ENCODE measurements at regions not wholly inside any gene's neighbourhood (a gene's known extent, or its start where the extent isn't known, plus 50 kb on each side); places are given as distances from the start of the nearest gene placed in this dataset.

DNA sequence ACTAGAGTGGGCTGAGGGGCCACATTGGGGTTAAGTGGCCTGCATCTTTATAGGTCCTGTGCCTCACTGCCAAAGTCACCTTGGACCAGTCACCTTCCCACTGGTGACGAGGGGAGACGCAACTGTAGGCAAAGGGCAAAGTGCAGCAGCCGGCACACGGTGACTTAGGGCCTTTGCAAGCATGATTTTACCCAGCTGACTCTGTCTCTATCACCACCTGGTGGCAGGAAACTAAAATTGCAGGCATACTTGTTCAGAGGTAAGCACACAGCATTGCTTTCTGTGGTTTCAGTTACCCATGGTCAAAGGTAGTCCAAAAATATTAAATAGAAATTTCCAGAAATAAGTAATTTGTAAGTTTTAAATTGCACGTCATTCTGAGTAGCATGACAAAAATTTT is 1164.4 kb downstream of the BRD1 start (continued):
- no peak for TF ChIP-seq PRDM6 (tag by site-specific recombination; IDR thresholded peaks at IDR 0.05)
- no peak for TF ChIP-seq ZNF596 (tag by site-specific recombination; IDR thresholded peaks at IDR 0.05)
- no peak for TF ChIP-seq ZSCAN30 (tag by site-specific recombination; IDR thresholded peaks at IDR 0.05)
- TF ChIP-seq ZNF423 (tag by site-specific recombination; IDR thresholded peaks at IDR 0.05), result no peak
- TF ChIP-seq ZBTB17 (tag by site-specific recombination; IDR thresholded peaks at IDR 0.05), result no peak
- no peak for TF ChIP-seq ATF2 (tag by site-specific recombination; IDR thresholded peaks at IDR 0.05; ENCODE audit: low read depth)
- no peak for TF ChIP-seq ZNF843 (tag by site-specific recombination; IDR thresholded peaks at IDR 0.05)
- no peak for TF ChIP-seq ZNF707 (tag by site-specific recombination; IDR thresholded peaks at IDR 0.05)

DNA sequence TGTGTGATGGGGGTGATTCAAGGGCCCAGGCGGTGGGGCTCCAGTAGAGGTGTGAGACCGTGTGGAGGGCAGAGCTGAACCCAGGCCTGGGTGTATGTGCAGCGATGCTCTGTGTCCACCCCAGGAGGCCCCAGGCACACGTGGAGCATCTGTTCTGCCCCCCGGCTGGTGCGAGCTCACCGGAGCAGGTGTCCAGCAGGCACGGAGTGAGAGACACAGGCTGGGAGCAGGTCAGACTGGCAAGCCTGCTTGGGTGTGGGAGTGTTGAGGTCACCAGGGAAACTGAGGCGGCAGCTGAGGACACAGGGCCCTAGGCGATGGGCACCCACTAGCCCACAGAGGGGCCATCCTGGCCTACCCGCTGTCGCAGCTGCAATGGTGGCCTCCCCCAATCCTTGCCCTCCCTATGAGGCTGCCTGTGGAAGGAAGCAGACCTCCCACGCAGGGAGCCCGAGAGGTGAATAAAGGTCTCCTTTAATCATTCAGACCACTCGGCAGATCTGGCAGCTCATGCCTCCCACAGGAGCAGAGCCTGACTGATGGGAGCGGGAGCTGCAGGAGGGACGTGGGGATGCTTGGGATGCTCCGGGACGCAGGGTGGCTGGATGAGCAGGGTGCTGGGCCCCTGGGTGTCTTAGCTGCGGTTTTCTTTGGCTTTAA is 1165.1 kb downstream of the BRD1 start:
- no peaks in the 10 kb centered on the region for H3K36me3 ChIP-seq (ENCODE audit: control insufficient read depth in 2 of 2, insufficient read depth in 1 of 2, low read length in 2 of 2)
- no peak overlapping the region for H3K27ac ChIP-seq (ENCODE audit: extremely low read depth, low read depth, low read length)
- TF ChIP-seq MZF1 (tag by site-specific recombination; IDR thresholded peaks at IDR 0.05; ENCODE audit: borderline replicate concordance), result no peak
- no peak for TF ChIP-seq HOXD13 (CRISPR knock-in tag; IDR thresholded peaks at IDR 0.05; ENCODE audit: borderline replicate concordance)
- TF ChIP-seq ZSCAN30 (tag by site-specific recombination; IDR thresholded peaks at IDR 0.05), result no peak
- TF ChIP-seq ZNF366 (tag by site-specific recombination; conservative IDR thresholded peaks at IDR 0.05), result no peak
- TF ChIP-seq ZNF16 (tag by site-specific recombination; IDR thresholded peaks at IDR 0.05; ENCODE audit: low read depth), result no peak
- no peak for TF ChIP-seq IKZF3 (tag by site-specific recombination; IDR thresholded peaks at IDR 0.05)
- no peak for TF ChIP-seq PRDM1 (tag by site-specific recombination; IDR thresholded peaks at IDR 0.05)
- TF ChIP-seq, protein P1, sequence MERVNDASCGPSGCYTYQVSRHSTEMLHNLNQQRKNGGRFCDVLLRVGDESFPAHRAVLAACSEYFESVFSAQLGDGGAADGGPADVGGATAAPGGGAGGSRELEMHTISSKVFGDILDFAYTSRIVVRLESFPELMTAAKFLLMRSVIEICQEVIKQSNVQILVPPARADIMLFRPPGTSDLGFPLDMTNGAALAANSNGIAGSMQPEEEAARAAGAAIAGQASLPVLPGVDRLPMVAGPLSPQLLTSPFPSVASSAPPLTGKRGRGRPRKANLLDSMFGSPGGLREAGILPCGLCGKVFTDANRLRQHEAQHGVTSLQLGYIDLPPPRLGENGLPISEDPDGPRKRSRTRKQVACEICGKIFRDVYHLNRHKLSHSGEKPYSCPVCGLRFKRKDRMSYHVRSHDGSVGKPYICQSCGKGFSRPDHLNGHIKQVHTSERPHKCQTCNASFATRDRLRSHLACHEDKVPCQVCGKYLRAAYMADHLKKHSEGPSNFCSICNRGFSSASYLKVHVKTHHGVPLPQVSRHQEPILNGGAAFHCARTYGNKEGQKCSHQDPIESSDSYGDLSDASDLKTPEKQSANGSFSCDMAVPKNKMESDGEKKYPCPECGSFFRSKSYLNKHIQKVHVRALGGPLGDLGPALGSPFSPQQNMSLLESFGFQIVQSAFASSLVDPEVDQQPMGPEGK (tag by site-specific recombination; IDR thresholded peaks at IDR 0.05), result no peak
- TF ChIP-seq ZNF433 (tag by site-specific recombination; IDR thresholded peaks at IDR 0.05; ENCODE audit: low read depth), result no peak
- TF ChIP-seq ZNF654 (tag by site-specific recombination; IDR thresholded peaks at IDR 0.05; ENCODE audit: low read depth), result no peak
- no peak for TF ChIP-seq ZNF473 (tag by site-specific recombination; IDR thresholded peaks at IDR 0.05)
- TF ChIP-seq ZNF335 (tag by site-specific recombination; conservative IDR thresholded peaks at IDR 0.05), result no peak
- no peak for TF ChIP-seq ZXDB (tag by site-specific recombination; IDR thresholded peaks at IDR 0.05)
- no peak for TF ChIP-seq ZNF37A (tag by site-specific recombination; IDR thresholded peaks at IDR 0.05)
- H3K4me1 ChIP-seq (ENCODE audit: control insufficient read depth, insufficient read depth, low read length), result no peaks in the 10 kb centered on the region
- H3K4me3 ChIP-seq (ENCODE audit: low read depth, low read length), result no peak overlapping the region
- H3K9me3 ChIP-seq (ENCODE audit: control insufficient read depth, insufficient read depth, low read depth, low read length), result no peaks in the 10 kb centered on the region
- POLR2A ChIA-PET, result no interaction called here
- CTCF ChIA-PET, result no interaction called here
